WTC11 (cell line): ENCODE measurements at regions not wholly inside any gene's neighbourhood (a gene's known extent, or its start where the extent isn't known, plus 50 kb on each side); places are given as distances from the start of the nearest gene placed in this dataset.

ENCODE experiments used
- ATAC-seq: fragments of 200-7000 bp; cut with Tn5 transposase; 2 replicates; pipeline ENCODE4 v1.10.0; 2021; ENCODE audit warnings: mild to moderate bottlenecking, moderate library complexity
- CTCF ChIA-PET: fragments of 300-600 bp; sonication (Branson Sonifier 250); formaldehyde crosslinking; loops from one replicate; lab custom pipeline; 2021; ENCODE audit warnings: antibody characterized with exemption; lab: Charles Lee
- POLR2A ChIA-PET: fragments of 350-600 bp; sonication (Branson Sonifier 250); formaldehyde crosslinking; loops from one replicate; lab custom pipeline; 2021; ENCODE audit warnings: antibody characterized with exemption; lab: Charles Lee
- DNase-seq: peaks from one replicate; pipeline ENCODE4 v3.0.0; 2021; ENCODE audit warnings: low spot score
- H3K27ac Mint-ChIP-seq: 2 replicates; pipeline ENCODE4 v1.8.0; 2021; ENCODE audit warnings: mixed read lengths
- H3K27me3 Mint-ChIP-seq: 2 replicates; pipeline ENCODE4 v1.8.0; 2021; ENCODE audit warnings: low read depth, mild to moderate bottlenecking, moderate library complexity, mixed read lengths
- H3K36me3 Mint-ChIP-seq: 2 replicates; pipeline ENCODE4 v1.8.0; 2021; ENCODE audit warnings: mixed read lengths
- H3K4me1 Mint-ChIP-seq: 2 replicates; pipeline ENCODE4 v1.8.0; 2022; ENCODE audit warnings: mixed read lengths
- H3K4me3 Mint-ChIP-seq: 2 replicates; pipeline ENCODE4 v1.8.0; 2021; ENCODE audit warnings: mild to moderate bottlenecking, moderate library complexity, mixed read lengths
- H3K9me3 Mint-ChIP-seq: 2 replicates; pipeline ENCODE4 v1.8.0; 2021; ENCODE audit warnings: mixed read lengths
- ATF1 ChIP-seq: sonication (generic); formaldehyde crosslinking; IDR thresholded peaks from 2 replicates; pipeline ENCODE4 v1.8.1; 2023; ENCODE audit warnings: mild to moderate bottlenecking, moderate library complexity, missing genetic modification reagents
- FOXK1 ChIP-seq: sonication (generic); formaldehyde crosslinking; IDR thresholded peaks from 2 replicates; pipeline ENCODE4 v1.8.0; 2022; ENCODE audit warnings: mild to moderate bottlenecking, moderate library complexity, missing genetic modification reagents
- GTF2I ChIP-seq: fragments of 250-450 bp; sonication (Bioruptor Pico); conservative IDR thresholded peaks from 2 replicates; pipeline ENCODE4 v1.4.0; 2021; ENCODE audit warnings: mild to moderate bottlenecking
- NFE2L1 ChIP-seq: sonication (generic); formaldehyde crosslinking; IDR thresholded peaks from 2 replicates; pipeline ENCODE4 v1.8.1; 2023; ENCODE audit warnings: missing genetic modification reagents
- NR2C2 ChIP-seq: sonication (generic); formaldehyde crosslinking; IDR thresholded peaks from 2 replicates; pipeline ENCODE4 v1.8.0; 2022; ENCODE audit warnings: mild to moderate bottlenecking, missing genetic modification reagents
- OVOL2 ChIP-seq: fragments of 250-450 bp; sonication (Bioruptor Pico); IDR thresholded peaks from 2 replicates; pipeline ENCODE4 v1.9.0; 2021; ENCODE audit warnings: mild to moderate bottlenecking, borderline replicate concordance
- PRRX2 ChIP-seq: fragments of 250-450 bp; sonication (Bioruptor Pico); IDR thresholded peaks from 2 replicates; pipeline ENCODE4 v1.8.0; 2021; ENCODE audit warnings: mild to moderate bottlenecking
- SOX15 ChIP-seq: fragments of 250-450 bp; sonication (Bioruptor Pico); IDR thresholded peaks from 2 replicates; pipeline ENCODE4 v1.9.0; 2021; ENCODE audit warnings: mild to moderate bottlenecking
- TEAD1 ChIP-seq: sonication (generic); formaldehyde crosslinking; IDR thresholded peaks from 2 replicates; pipeline ENCODE4 v1.8.0; 2022; ENCODE audit warnings: mild to moderate bottlenecking, missing genetic modification reagents
- TEAD4 ChIP-seq: sonication (generic); formaldehyde crosslinking; IDR thresholded peaks from 2 replicates; pipeline ENCODE4 v1.8.0; 2022; ENCODE audit warnings: mild to moderate bottlenecking, missing genetic modification reagents
- ZBTB21 ChIP-seq: sonication (generic); formaldehyde crosslinking; IDR thresholded peaks from 2 replicates; pipeline ENCODE4 v1.8.1; 2023; ENCODE audit warnings: mild to moderate bottlenecking, missing genetic modification reagents, borderline replicate concordance
- ZNF138 ChIP-seq: sonication (generic); formaldehyde crosslinking; conservative IDR thresholded peaks from 2 replicates; pipeline ENCODE4 v1.8.1; 2022; ENCODE audit warnings: mild to moderate bottlenecking, moderate library complexity, missing genetic modification reagents
- ZNF232 ChIP-seq: sonication (generic); formaldehyde crosslinking; IDR thresholded peaks from 2 replicates; pipeline ENCODE4 v1.8.0; 2022; ENCODE audit warnings: mild to moderate bottlenecking, missing genetic modification reagents
- ZNF396 ChIP-seq: fragments of 250-450 bp; sonication (Bioruptor Pico); IDR thresholded peaks from 2 replicates; pipeline ENCODE4 v1.8.0; 2021; ENCODE audit warnings: mild to moderate bottlenecking, moderate library complexity, borderline replicate concordance
- TF ChIP-seq, protein P1 (sequence below): fragments of 250-450 bp; sonication (Bioruptor Pico); IDR thresholded peaks from 2 replicates; pipeline ENCODE4 v2.1.2; 2022; ENCODE audit warnings: mild to moderate bottlenecking, moderate library complexity
- TF ChIP-seq, protein P2 (sequence below): sonication (generic); formaldehyde crosslinking; IDR thresholded peaks from 2 replicates; pipeline ENCODE4 v1.8.1; 2022; ENCODE audit warnings: mild to moderate bottlenecking, missing genetic modification reagents, moderate library complexity, borderline replicate concordance
- TF ChIP-seq, protein P3 (sequence below): sonication (generic); formaldehyde crosslinking; IDR thresholded peaks from 2 replicates; pipeline ENCODE4 v1.8.1; 2022; ENCODE audit warnings: missing genetic modification reagents, borderline replicate concordance
- TF ChIP-seq, protein P4 (sequence below): sonication (generic); formaldehyde crosslinking; IDR thresholded peaks from 2 replicates; pipeline ENCODE4 v1.8.1; 2023; ENCODE audit warnings: mild to moderate bottlenecking, missing genetic modification reagents, borderline replicate concordance
- TF ChIP-seq, protein P5 (sequence below): fragments of 250-450 bp; sonication (Bioruptor Pico); IDR thresholded peaks from 2 replicates; pipeline ENCODE4 v1.9.0; 2021; ENCODE audit warnings: mild to moderate bottlenecking

DNA sequence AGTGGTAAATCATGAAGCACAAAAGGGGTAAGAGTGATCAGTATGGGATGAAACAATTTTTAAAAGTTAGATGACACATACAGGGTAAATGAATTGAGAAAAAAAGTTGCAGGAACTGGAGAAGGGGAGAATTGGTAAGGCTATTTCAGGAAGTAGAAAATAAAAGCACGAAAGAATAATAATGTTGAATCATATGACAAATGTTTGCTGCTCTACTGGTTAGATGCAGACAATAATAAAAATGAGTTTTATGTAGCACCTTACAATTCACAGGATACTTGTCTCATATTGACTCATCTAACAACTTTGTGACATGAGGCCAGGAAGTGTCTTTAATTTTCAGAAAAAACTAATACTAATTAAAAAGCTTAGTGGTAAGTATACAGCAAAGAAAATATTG lies 566.5 kb upstream of the MARCKS start:
- peaks cover 18% of the 10 kb centered on the region for H3K9me3 Mint-ChIP-seq
- TF ChIP-seq FOXK1: no peak
- TF ChIP-seq ZBTB21: no peak
- no peak for TF ChIP-seq ATF1 (CRISPR knock-in tag)
- TF ChIP-seq, protein P1, sequence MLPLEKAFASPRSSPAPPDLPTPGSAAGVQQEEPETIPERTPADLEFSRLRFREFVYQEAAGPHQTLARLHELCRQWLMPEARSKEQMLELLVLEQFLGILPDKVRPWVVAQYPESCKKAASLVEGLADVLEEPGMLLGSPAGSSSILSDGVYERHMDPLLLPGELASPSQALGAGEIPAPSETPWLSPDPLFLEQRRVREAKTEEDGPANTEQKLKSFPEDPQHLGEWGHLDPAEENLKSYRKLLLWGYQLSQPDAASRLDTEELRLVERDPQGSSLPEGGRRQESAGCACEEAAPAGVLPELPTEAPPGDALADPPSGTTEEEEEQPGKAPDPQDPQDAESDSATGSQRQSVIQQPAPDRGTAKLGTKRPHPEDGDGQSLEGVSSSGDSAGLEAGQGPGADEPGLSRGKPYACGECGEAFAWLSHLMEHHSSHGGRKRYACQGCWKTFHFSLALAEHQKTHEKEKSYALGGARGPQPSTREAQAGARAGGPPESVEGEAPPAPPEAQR (CRISPR knock-in tag): no peak
- TF ChIP-seq TEAD4 (CRISPR knock-in tag): no peak
- TF ChIP-seq ZNF396: no peak
- no peak for TF ChIP-seq GTF2I (CRISPR knock-in tag)
- TF ChIP-seq, protein P2, sequence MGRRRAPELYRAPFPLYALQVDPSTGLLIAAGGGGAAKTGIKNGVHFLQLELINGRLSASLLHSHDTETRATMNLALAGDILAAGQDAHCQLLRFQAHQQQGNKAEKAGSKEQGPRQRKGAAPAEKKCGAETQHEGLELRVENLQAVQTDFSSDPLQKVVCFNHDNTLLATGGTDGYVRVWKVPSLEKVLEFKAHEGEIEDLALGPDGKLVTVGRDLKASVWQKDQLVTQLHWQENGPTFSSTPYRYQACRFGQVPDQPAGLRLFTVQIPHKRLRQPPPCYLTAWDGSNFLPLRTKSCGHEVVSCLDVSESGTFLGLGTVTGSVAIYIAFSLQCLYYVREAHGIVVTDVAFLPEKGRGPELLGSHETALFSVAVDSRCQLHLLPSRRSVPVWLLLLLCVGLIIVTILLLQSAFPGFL (CRISPR knock-in tag): no peak
- TF ChIP-seq ZNF138 (CRISPR knock-in tag): no peak
- ATAC-seq: no peak
- H3K27ac Mint-ChIP-seq: no peak overlapping the region
- ChIA-PET CTCF (no interaction called here), POLR2A (no interaction called here)
- H3K27me3 Mint-ChIP-seq: peaks cover 5% of the 10 kb centered on the region
- DNase-seq: no peak
- peaks cover 36% of the 10 kb centered on the region for H3K4me1 Mint-ChIP-seq
- H3K4me3 Mint-ChIP-seq: no peak overlapping the region
- H3K36me3 Mint-ChIP-seq: peaks cover 9% of the 10 kb centered on the region

DNA sequence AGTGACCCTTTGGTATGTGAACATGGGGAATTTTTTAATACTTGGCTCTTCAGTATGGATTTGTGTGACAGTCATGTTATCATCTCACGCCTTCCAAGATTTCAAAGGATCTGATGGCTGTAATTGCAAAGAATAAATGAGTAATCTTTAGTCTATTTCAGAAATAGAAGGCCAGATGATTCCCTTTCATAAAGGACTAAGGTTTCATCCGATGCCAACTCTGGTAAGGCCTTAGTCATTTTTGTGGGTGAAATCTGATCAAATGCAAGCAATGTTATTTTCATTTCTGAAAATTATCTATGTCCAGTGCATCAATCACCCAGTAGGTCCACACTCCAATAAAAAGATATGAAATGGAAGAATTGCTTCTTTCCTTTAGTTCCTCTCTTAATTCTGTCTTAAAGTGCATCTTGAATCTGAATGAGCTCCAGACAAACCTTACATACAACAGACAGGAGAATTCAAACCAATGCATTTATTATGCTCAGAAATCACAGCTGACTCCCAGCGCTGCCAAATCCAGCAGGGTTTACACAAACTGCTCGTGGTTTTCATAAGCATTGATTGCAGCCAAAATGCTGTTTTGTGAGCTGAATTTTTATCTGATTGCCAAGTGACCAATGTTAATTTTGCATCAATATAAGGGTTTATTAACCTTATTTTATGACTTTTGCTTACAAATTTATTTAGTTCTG lies 565.2 kb upstream of the MARCKS start:
- ChIA-PET POLR2A (no interaction called here), CTCF (no interaction called here)
- Mint-ChIP-seq H3K27me3 (peaks cover 13% of the 10 kb centered on the region), H3K4me3 (no peak overlapping the region), H3K4me1 (peaks cover 36% of the 10 kb centered on the region), H3K36me3 (no peaks in the 10 kb centered on the region), H3K9me3 (peaks cover 10% of the 10 kb centered on the region), H3K27ac (no peak overlapping the region)
- no peak for DNase-seq
- no peak for ATAC-seq
- TF ChIP-seq, protein P3, sequence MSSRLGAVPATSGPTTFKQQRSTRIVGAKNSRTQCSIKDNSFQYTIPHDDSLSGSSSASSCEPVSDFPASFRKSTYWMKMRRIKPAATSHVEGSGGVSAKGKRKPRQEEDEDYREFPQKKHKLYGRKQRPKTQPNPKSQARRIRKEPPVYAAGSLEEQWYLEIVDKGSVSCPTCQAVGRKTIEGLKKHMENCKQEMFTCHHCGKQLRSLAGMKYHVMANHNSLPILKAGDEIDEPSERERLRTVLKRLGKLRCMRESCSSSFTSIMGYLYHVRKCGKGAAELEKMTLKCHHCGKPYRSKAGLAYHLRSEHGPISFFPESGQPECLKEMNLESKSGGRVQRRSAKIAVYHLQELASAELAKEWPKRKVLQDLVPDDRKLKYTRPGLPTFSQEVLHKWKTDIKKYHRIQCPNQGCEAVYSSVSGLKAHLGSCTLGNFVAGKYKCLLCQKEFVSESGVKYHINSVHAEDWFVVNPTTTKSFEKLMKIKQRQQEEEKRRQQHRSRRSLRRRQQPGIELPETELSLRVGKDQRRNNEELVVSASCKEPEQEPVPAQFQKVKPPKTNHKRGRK (CRISPR knock-in tag): no peak
- TF ChIP-seq ATF1 (CRISPR knock-in tag) (no peak), TEAD1 (CRISPR knock-in tag) (no peak), NR2C2 (CRISPR knock-in tag) (no peak), OVOL2 (CRISPR knock-in tag) (no peak), SOX15 (CRISPR knock-in tag) (no peak)
- TF ChIP-seq, protein P1 (CRISPR knock-in tag): no peak

DNA sequence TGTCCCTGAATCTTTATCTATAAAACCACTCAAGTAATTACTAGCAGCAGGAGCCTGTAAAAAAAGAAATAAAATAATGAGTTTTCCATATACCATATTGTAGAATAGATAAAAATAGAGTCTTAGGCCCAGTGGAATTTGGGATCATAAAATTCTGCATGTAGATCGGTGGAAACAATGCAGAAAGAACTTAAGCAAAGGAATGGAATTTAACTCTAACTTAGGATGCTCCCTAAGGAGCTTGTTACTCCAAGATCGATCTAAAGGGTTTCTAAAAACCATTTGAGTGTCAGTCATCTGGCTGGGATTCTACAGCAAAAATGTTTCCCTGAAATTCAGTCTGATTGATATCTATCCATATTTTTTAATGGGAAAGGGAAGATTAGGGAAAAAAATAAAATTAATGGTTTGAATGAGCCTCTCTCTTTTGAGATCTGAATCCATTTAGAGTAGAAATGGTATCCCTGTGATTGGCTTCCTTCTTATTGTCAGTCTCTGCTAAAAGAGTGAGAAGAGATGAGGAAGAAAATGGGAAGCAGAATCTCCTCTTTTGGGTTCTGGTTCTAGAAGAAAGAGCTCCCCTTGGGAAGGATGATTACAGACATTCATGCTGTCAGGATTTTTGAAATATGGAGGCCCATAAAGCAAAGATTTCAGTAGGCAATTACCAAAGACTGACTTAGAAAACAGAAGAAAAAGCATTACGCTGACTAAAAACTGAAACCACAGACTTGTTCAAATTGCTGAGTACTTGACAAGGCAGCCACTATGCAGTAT lies 564.3 kb upstream of the MARCKS start:
- Mint-ChIP-seq H3K4me3 (no peak overlapping the region), H3K9me3 (peaks cover 5% of the 10 kb centered on the region; the same call in 1 of the 2 replicates), H3K36me3 (no peaks in the 10 kb centered on the region), H3K27ac (no peak overlapping the region), H3K27me3 (peaks cover 13% of the 10 kb centered on the region), H3K4me1 (peaks cover 36% of the 10 kb centered on the region)
- DNase-seq: no peak
- no peak for ATAC-seq
- ChIA-PET CTCF (no interaction called here), POLR2A (no interaction called here)
- TF ChIP-seq ZNF232 (CRISPR knock-in tag): no peak
- no peak for TF ChIP-seq NFE2L1
- TF ChIP-seq, protein P4, sequence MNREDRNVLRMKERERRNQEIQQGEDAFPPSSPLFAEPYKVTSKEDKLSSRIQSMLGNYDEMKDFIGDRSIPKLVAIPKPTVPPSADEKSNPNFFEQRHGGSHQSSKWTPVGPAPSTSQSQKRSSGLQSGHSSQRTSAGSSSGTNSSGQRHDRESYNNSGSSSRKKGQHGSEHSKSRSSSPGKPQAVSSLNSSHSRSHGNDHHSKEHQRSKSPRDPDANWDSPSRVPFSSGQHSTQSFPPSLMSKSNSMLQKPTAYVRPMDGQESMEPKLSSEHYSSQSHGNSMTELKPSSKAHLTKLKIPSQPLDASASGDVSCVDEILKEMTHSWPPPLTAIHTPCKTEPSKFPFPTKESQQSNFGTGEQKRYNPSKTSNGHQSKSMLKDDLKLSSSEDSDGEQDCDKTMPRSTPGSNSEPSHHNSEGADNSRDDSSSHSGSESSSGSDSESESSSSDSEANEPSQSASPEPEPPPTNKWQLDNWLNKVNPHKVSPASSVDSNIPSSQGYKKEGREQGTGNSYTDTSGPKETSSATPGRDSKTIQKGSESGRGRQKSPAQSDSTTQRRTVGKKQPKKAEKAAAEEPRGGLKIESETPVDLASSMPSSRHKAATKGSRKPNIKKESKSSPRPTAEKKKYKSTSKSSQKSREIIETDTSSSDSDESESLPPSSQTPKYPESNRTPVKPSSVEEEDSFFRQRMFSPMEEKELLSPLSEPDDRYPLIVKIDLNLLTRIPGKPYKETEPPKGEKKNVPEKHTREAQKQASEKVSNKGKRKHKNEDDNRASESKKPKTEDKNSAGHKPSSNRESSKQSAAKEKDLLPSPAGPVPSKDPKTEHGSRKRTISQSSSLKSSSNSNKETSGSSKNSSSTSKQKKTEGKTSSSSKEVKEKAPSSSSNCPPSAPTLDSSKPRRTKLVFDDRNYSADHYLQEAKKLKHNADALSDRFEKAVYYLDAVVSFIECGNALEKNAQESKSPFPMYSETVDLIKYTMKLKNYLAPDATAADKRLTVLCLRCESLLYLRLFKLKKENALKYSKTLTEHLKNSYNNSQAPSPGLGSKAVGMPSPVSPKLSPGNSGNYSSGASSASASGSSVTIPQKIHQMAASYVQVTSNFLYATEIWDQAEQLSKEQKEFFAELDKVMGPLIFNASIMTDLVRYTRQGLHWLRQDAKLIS (CRISPR knock-in tag): no peak
- TF ChIP-seq, protein P5, sequence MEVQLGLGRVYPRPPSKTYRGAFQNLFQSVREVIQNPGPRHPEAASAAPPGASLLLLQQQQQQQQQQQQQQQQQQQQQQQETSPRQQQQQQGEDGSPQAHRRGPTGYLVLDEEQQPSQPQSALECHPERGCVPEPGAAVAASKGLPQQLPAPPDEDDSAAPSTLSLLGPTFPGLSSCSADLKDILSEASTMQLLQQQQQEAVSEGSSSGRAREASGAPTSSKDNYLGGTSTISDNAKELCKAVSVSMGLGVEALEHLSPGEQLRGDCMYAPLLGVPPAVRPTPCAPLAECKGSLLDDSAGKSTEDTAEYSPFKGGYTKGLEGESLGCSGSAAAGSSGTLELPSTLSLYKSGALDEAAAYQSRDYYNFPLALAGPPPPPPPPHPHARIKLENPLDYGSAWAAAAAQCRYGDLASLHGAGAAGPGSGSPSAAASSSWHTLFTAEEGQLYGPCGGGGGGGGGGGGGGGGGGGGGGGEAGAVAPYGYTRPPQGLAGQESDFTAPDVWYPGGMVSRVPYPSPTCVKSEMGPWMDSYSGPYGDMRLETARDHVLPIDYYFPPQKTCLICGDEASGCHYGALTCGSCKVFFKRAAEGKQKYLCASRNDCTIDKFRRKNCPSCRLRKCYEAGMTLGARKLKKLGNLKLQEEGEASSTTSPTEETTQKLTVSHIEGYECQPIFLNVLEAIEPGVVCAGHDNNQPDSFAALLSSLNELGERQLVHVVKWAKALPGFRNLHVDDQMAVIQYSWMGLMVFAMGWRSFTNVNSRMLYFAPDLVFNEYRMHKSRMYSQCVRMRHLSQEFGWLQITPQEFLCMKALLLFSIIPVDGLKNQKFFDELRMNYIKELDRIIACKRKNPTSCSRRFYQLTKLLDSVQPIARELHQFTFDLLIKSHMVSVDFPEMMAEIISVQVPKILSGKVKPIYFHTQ: no peak
- TF ChIP-seq PRRX2: no peak
